Heart left ventricle (tissue), 16 donors: ENCODE measurements at regions not wholly inside any gene's neighbourhood (a gene's known extent, or its start where the extent isn't known, plus 50 kb on each side); places are given as distances from the start of the nearest gene placed in this dataset.

Experiments used
- ATAC-seq, 4 donors: fragments of 200-7000 bp; cut with Tn5 transposase; one replicate each; pipeline ENCODE4 v1.9.1; 2020 to 2022; ENCODE audit warnings: moderate library complexity in 4 of 4, mild to moderate bottlenecking in 3 of 4, moderate number of reproducible peaks in 1 of 4
- DNase-seq, 5 donors: peaks; one replicate each; pipeline ENCODE4 v3.0.0-alpha.2; 2020
- H3K27ac ChIP-seq, 12 donors: fragments of 200-600 bp; sonication (generic) in 4 of 12; one replicate each; pipeline versions ENCODE4 v1.5.0 to v1.8.0; 2016 to 2022; ENCODE audit warnings: mild to moderate bottlenecking in 2 of 12
- H3K27me3 ChIP-seq, 9 donors: fragments of 200-600 bp; sonication (generic) in 2 of 9; one replicate each; pipeline versions ENCODE4 v1.5.1 to v1.8.0; 2016 to 2022; ENCODE audit warnings: mild to moderate bottlenecking in 3 of 9
- H3K36me3 ChIP-seq, 9 donors: fragments of 200-600 bp; sonication (generic) in 2 of 9; one replicate each; pipeline versions ENCODE4 v1.5.0 to v1.8.0; 2018 to 2022; ENCODE audit warnings: mild to moderate bottlenecking in 2 of 9
- H3K4me1 ChIP-seq, 12 donors: fragments of 200-600 bp; sonication (generic) in 4 of 12; one replicate each; pipeline versions ENCODE4 v1.5.0 to v1.8.0; 2016 to 2022; ENCODE audit warnings: mild to moderate bottlenecking in 3 of 12
- H3K4me3 ChIP-seq, 12 donors: fragments of 200-600 bp; sonication (generic) in 4 of 12; one replicate each; pipeline versions ENCODE4 v1.5.0 to v1.8.0; 2017 to 2022; ENCODE audit warnings: mild to moderate bottlenecking in 9 of 12, moderate library complexity in 4 of 12
- H3K9me3 ChIP-seq, 12 donors: fragments of 200-600 bp; sonication (generic) in 4 of 12; one replicate each; pipeline versions ENCODE4 v1.5.0 to v1.8.0; 2016 to 2022; ENCODE audit warnings: mild to moderate bottlenecking in 1 of 12
- POLR2A ChIP-seq, 2 donors: fragments of 450-650 bp; IDR thresholded peaks; one replicate each; pipeline ENCODE4 v1.6.1; 2017; ENCODE audit warnings: antibody characterized with exemption in 2 of 2, mild to moderate bottlenecking in 2 of 2, moderate library complexity in 2 of 2
- WGBS, 4 donors: extraction: QIAGEN DNeasy Blood & Tissue Kit in 2 of 4; methylation state at CpG; one replicate each; pipeline versions ENCODE4 v1.1.5 to v1.1.7; 2013 to 2018; 5-methylcytosine and 5-hydroxymethylcytosine counted together
- intact Hi-C, 10 donors: fragments of 100-400 bp; cut with DNase I; formaldehyde crosslinking; loops; one replicate each; pipeline versions ENCODE4 v1.11.1 to v1.14.2; 2022
- TF ChIP-seq, protein P1 (sequence below), 12 donors: fragments of 200-600 bp; sonication (generic) in 4 of 12; IDR thresholded peaks; one replicate each; pipeline versions ENCODE4 v1.5.0 to v1.8.0; 2018 to 2022; ENCODE audit warnings: antibody characterized with exemption in 12 of 12, mild to moderate bottlenecking in 5 of 12
- donor health status: ischemic (EF 13 %, LVEDD 7.1; RV severe dilation, severe dysfunction).
- donor health status: healthy with polysubstance abuse.
- donor health status: DM: no; HTN: yes; CAD: no.
- donor health status: DM: no; HTN: no; CAD: no.
- donor health status: ischemic (EF 25% LVEDD 6.9; RV normal size, moderate dysfunction).
- donor health status: ischemic (EF 25% LVEDD 5.7; RV mildly dilated, moderate dysfunction).
- donor health status: healthy.
- donor health status: DM: yes; HTN: yes; CAD: no.
- donor health status: ischemic (EF 35%, LVEDD 5.7; RV mildly dilated, moderate dysfunction).
- donor health status: nonischemic (EF 11% LVEDD 7.7; RV severe dilation, severe dysfunction).
- donor health status: DM: yes; HTN: yes; CAD: no.
- donor health status: PGD.
- donor health status: ischemic (EF 29% LVEDD 5.4; RV normal size, mild dysfunction).
- donor health status: nonischemic (EF 23%, LVEDD 6.1; RV moderate dilation, normal function).

DNA sequence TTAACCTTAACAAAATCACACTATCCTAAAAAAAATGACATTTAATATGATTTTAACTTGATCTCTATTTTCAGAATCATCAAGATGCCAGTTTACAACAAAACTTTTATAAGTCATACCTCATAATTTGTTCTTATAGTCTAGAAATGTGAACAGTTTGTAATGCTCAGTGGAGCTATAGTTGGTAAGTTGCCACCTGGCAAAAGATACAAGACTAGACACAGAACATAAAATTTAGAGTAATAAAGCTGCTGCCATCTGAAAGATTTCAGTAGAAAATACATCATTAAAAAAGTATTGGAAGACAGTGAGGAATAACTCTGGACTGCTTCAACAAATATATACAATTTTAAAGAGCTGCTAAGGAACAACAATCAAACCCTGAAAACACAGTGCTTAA lies 233.8 kb downstream of the GABRG2 start:
- no peak overlapping the region for H3K4me3 ChIP-seq
- peaks cover 0 to 13% (median 0%) of the 10 kb centered on the region in 12 donors for H3K9me3 ChIP-seq
- DNase-seq (no peak), ATAC-seq (no peak)
- H3K27ac ChIP-seq = no peak overlapping the region
- H3K27me3 ChIP-seq = no peaks in the 10 kb centered on the region
- intact Hi-C loops = no loop called here
- H3K4me1 ChIP-seq = no peaks in the 10 kb centered on the region
- no peak for TF ChIP-seq POLR2A (IDR thresholded peaks at IDR 0.05)
- TF ChIP-seq, protein P1, sequence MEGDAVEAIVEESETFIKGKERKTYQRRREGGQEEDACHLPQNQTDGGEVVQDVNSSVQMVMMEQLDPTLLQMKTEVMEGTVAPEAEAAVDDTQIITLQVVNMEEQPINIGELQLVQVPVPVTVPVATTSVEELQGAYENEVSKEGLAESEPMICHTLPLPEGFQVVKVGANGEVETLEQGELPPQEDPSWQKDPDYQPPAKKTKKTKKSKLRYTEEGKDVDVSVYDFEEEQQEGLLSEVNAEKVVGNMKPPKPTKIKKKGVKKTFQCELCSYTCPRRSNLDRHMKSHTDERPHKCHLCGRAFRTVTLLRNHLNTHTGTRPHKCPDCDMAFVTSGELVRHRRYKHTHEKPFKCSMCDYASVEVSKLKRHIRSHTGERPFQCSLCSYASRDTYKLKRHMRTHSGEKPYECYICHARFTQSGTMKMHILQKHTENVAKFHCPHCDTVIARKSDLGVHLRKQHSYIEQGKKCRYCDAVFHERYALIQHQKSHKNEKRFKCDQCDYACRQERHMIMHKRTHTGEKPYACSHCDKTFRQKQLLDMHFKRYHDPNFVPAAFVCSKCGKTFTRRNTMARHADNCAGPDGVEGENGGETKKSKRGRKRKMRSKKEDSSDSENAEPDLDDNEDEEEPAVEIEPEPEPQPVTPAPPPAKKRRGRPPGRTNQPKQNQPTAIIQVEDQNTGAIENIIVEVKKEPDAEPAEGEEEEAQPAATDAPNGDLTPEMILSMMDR (IDR thresholded peaks at IDR 0.05) = no peak
- no peaks in the 10 kb centered on the region for H3K36me3 ChIP-seq

DNA sequence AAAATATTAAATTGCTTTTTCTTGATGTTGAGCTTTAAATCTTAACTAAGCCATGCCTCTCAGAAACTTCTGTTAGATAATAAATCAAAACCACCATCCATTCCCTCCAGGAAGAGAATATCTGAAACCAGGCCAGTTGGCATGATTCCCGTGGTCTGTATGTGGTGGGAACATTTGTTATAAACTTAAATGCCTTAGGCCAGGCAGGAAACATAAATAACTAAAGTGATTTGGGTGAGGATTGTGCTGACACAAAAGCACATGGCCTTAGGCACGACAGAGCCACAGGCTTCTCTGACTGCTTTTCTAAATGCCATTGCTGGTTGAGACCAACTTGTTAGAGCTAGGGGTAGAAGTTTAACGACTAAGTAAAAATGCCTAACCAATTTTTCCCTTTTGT lies 255.9 kb downstream of the GABRG2 start:
- Histone ChIP-seq H3K27me3 (no peaks in the 10 kb centered on the region), H3K36me3 (no peaks in the 10 kb centered on the region), H3K4me1 (no peaks in the 10 kb centered on the region), H3K4me3 (no peak overlapping the region), H3K27ac (no peak overlapping the region), H3K9me3 (peaks cover 0 to 8% (median 0%) of the 10 kb centered on the region in 12 donors)
- intact Hi-C loops = no loop called here
- WGBS, 4 donors = 20 to 30% (median 27%) methylated on average over 3 of the region's 3 CpGs
- ATAC-seq (no peak), DNase-seq (peak in 1 of 5 donors; percentile 26)
- TF ChIP-seq, protein P1 (IDR thresholded peaks at IDR 0.05) = no peak

DNA sequence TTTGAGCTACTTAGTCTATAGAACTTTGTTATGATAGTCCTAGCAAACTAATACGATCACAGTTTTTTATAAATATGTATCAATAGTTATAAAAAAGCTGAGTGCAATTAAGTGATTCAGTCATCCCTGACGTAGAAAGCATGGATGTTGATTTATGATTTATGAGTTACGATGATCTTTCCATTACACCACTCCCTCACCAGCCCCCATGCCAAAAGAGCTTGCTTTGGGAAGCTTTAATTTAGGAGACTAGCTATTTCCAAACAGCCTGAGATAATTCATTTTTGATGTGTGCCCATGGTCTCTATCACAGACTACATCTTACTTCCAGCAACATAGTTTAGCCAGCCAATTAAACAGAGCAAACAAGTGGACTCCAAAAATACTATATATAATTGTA lies 256.8 kb downstream of the GABRG2 start:
- Histone ChIP-seq H3K9me3 (peaks cover 0 to 8% (median 0%) of the 10 kb centered on the region in 12 donors), H3K4me3 (no peak overlapping the region), H3K27ac (no peak overlapping the region), H3K4me1 (no peaks in the 10 kb centered on the region), H3K36me3 (no peaks in the 10 kb centered on the region), H3K27me3 (no peaks in the 10 kb centered on the region)
- TF ChIP-seq POLR2A (IDR thresholded peaks at IDR 0.05) = no peak
- TF ChIP-seq, protein P1 (IDR thresholded peaks at IDR 0.05) = no peak
- intact Hi-C loops = no loop called here
- ATAC-seq = no peak
- whole genome bisulfite sequencing, 4 donors = 65 to 70% (median 68%) methylated on average over 3 of the region's 3 CpGs
- no peak for DNase-seq

DNA sequence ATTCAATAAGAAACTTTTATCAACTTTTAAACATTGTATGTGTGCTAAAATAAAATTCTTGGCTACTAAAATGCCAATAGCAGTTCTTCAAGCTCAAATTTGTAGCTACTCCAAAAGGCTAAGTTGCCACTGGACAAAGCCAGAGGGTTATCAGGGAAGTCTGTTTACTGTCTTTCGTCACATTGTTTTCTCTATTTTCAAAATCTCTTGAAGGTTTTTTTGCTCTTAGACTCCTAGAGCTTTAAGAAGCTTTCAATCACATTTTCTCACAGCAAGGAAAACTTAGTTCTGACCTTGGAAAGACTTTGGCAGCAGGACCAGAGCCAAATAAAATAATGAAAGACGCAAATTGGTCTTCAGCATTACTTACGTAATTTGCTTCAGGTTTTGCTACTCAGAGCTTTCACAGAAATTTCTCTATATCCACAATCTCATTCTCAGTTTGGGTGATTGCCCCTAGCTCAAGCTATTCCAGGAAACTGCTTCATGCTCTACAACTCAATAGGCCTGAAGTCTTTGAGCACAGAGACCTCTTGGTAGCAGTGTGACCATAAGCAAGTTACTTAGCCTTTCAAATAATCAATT lies 257.7 kb downstream of the GABRG2 start:
- ATAC-seq (no peak), DNase-seq (no peak)
- 37 to 55% (median 47%) methylated on average over 3 of the region's 3 CpGs for WGBS, 4 donors
- peaks cover 0 to 10% (median 0%) of the 10 kb centered on the region in 12 donors for H3K9me3 ChIP-seq
- intact Hi-C loops = no loop called here
- H3K27me3 ChIP-seq = no peaks in the 10 kb centered on the region
- peak overlapping the region in 1 of 12 donors; percentile 31 for H3K27ac ChIP-seq
- no peaks in the 10 kb centered on the region for H3K36me3 ChIP-seq
- TF ChIP-seq POLR2A (IDR thresholded peaks at IDR 0.05) = no peak
- TF ChIP-seq, protein P1 (IDR thresholded peaks at IDR 0.05) = no peak
- no peak overlapping the region for H3K4me3 ChIP-seq
- H3K4me1 ChIP-seq = no peaks in the 10 kb centered on the region
